B cell (primary cell): ENCODE measurements at regions not wholly inside any gene's neighbourhood (a gene's known extent, or its start where the extent isn't known, plus 50 kb on each side); places are given as distances from the start of the nearest gene placed in this dataset.

Experiments used
- ATAC-seq: fragments of 200-7000 bp; cut with Tn5 transposase; one replicate; pipeline ENCODE4 v1.10.0; 2021; ENCODE audit warnings: low read depth, mild to moderate bottlenecking, moderate number of reproducible peaks, moderate library complexity
- CTCF ChIA-PET: fragments of 350-600 bp; sonication (Branson Sonifier 250); formaldehyde crosslinking; loops from one replicate; lab custom pipeline; 2021; ENCODE audit warnings: antibody characterized with exemption, inconsistent platforms; lab: Charles Lee
- POLR2A ChIA-PET: fragments of 350-600 bp; sonication (Branson Sonifier 250); formaldehyde crosslinking; loops from one replicate; lab custom pipeline; 2021; ENCODE audit warnings: antibody characterized with exemption; lab: Charles Lee
- DNase-seq: peaks from one replicate; pipeline ENCODE4 v3.0.0; 2013
- H2AFZ ChIP-seq: 2 replicates; pipeline ENCODE4 v1.6.1; 2012; ENCODE audit warnings: mild to moderate bottlenecking, low read depth, low read length; ENCODE audit not compliant: insufficient read depth, poor library complexity, severe bottlenecking
- H3K27ac ChIP-seq, 2 donors: 1 replicate in 1 of 2; 2 replicates in 1 of 2; pipeline ENCODE4 v1.5.1; 2012 to 2013; ENCODE audit warnings: low read length in 2 of 2, mild to moderate bottlenecking in 2 of 2, moderate library complexity in 1 of 2
- H3K27me3 ChIP-seq, 4 experiments: fragments of 200-600 bp in 1 of 4; sonication (generic) in 1 of 4; replicated peaks in 1 of 4; 1 replicate in 2 of 4; 2 replicates in 2 of 4; pipeline versions ENCODE4 v1.6.1 to v1.7.0; 2013 to 2016; ENCODE audit warnings: low read length in 3 of 4, mild to moderate bottlenecking in 2 of 4, mixed read lengths in 1 of 4, moderate library complexity in 1 of 4; ENCODE audit not compliant: insufficient read depth in 4 of 4, control insufficient read depth in 3 of 4; ENCODE audit errors: control extremely low read depth in 1 of 4
- H3K36me3 ChIP-seq, 2 experiments: replicated peaks in 1 of 2; 1 replicate in 1 of 2; 2 replicates in 1 of 2; pipeline versions ENCODE4 v1.6.1 to v1.7.1; 2013; ENCODE audit warnings: low read length in 1 of 2; ENCODE audit not compliant: insufficient read depth in 2 of 2, control insufficient read depth in 1 of 2; ENCODE audit errors: control extremely low read depth in 1 of 2, extremely low read depth in 1 of 2
- H3K4me1 ChIP-seq, 2 donors: fragments of 200-600 bp in 1 of 2; sonication (generic) in 1 of 2; 1 replicate in 1 of 2; 2 replicates in 1 of 2; pipeline versions ENCODE4 v1.5.1 to v1.6.1; 2013 to 2017; ENCODE audit warnings: low read length in 2 of 2; ENCODE audit not compliant: control insufficient read depth in 2 of 2, insufficient read depth in 2 of 2
- H3K4me2 ChIP-seq: replicated peaks from 2 replicates; pipeline ENCODE3; 2012; ENCODE audit warnings: mild to moderate bottlenecking, low read depth, low read length; ENCODE audit not compliant: poor library complexity, severe bottlenecking
- H3K4me3 ChIP-seq, 5 experiments: fragments of 200-600 bp in 1 of 5; sonication (generic) in 1 of 5; 1 replicate in 3 of 5; 2 replicates in 2 of 5; pipeline versions ENCODE4 v1.5.1 to v1.7.0; 2011 to 2016; ENCODE audit warnings: low read length in 4 of 5, mild to moderate bottlenecking in 4 of 5, low read depth in 2 of 5, control low read depth in 1 of 5, moderate library complexity in 1 of 5; ENCODE audit not compliant: insufficient read depth in 1 of 5; ENCODE audit errors: control extremely low read depth in 1 of 5, extremely low read depth in 1 of 5
- H3K79me2 ChIP-seq: fragments of 200-600 bp; sonication (generic); one replicate; pipeline ENCODE4 v1.6.0; 2016; ENCODE audit warnings: low read length; ENCODE audit not compliant: control insufficient read depth, insufficient read depth
- H3K9ac ChIP-seq: fragments of 200-600 bp; sonication (generic); 2 replicates; pipeline ENCODE4 v1.6.1; 2017; ENCODE audit warnings: mild to moderate bottlenecking, low read length, moderate library complexity
- H3K9me3 ChIP-seq, 3 donors: one replicate each; pipeline versions ENCODE4 v1.6.1 to v1.7.1; 2013; ENCODE audit warnings: low read length in 2 of 3; ENCODE audit not compliant: control insufficient read depth in 2 of 3, insufficient read depth in 1 of 3; ENCODE audit errors: control extremely low read depth in 1 of 3
- H4K20me1 ChIP-seq: 2 replicates; pipeline ENCODE4 v1.6.0; 2012; ENCODE audit warnings: mild to moderate bottlenecking, low read length; ENCODE audit not compliant: insufficient read depth, control insufficient read depth, poor library complexity, severe bottlenecking
- H3K27ac Mint-ChIP-seq: one replicate; pipeline ENCODE4 v1.8.0; 2021; ENCODE audit warnings: mixed read lengths
- H3K27me3 Mint-ChIP-seq: one replicate; pipeline ENCODE4 v1.8.0; 2021; ENCODE audit warnings: mixed read lengths
- H3K4me1 Mint-ChIP-seq: one replicate; pipeline ENCODE4 v1.8.0; 2021; ENCODE audit warnings: mixed read lengths
- H3K4me3 Mint-ChIP-seq: one replicate; pipeline ENCODE4 v1.8.0; 2021; ENCODE audit warnings: mixed read lengths
- H3K9me3 Mint-ChIP-seq: one replicate; pipeline ENCODE4 v1.8.0; 2022; ENCODE audit warnings: mixed read lengths; ENCODE audit not compliant: insufficient read depth
- EZH2 ChIP-seq: IDR thresholded peaks from 2 replicates; pipeline ENCODE4 v1.6.1; 2012; ENCODE audit warnings: borderline replicate concordance, low read depth, mild to moderate bottlenecking, moderate library complexity, low read length; ENCODE audit not compliant: insufficient read depth, poor library complexity, severe bottlenecking
- WGBS: methylation state at CpG from one replicate; pipeline ENCODE4 v1.1.5; 2013; ENCODE audit warnings: missing lambda C conversion rate; ENCODE audit not compliant: insufficient coverage; 5-methylcytosine and 5-hydroxymethylcytosine counted together
- intact Hi-C: fragments of 100-400 bp; cut with micrococcal nuclease; formaldehyde crosslinking; loops from one replicate; pipeline ENCODE4 v1.10.0; 2022
- TF ChIP-seq, protein P1 (sequence below): fragments of 200-600 bp; IDR thresholded peaks from one replicate; pipeline ENCODE4 v1.8.0; 2022; ENCODE audit warnings: antibody characterized with exemption, mild to moderate bottlenecking

DNA sequence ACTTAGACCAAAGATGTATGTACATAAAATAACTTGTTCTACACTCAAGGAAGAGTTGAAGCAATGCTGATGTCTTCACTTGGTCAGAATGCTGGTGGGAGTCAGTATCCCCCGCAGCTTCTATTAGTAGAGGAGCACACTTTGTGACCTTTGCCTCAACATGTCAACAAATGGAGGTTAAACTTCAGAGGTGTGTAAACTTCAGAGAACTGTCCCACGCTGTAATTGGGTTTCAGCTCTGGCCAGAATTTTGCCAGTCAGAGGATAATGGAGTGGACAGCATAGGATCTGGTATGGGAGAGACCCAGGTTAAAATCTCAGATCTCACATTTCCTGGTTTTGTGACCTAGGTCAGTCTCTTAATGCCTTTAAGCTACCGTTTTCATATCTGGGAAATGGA, 107.6 kb upstream of the ZNF644 start:
- Histone ChIP-seq H4K20me1 (no peaks in the 10 kb centered on the region), H3K27me3 (no peaks in the 10 kb centered on the region), H2AFZ (no peak overlapping the region), H3K79me2 (no peaks in the 10 kb centered on the region), H3K4me3 (no peak overlapping the region), H3K9ac (no peak overlapping the region), H3K4me2 (no peak overlapping the region), H3K4me1 (no peaks in the 10 kb centered on the region), H3K27ac (no peak overlapping the region), H3K36me3 (no peaks in the 10 kb centered on the region), H3K9me3 (no peaks in the 10 kb centered on the region)
- no peak for DNase-seq
- intact Hi-C loops: no loop called here
- Mint-ChIP-seq H3K4me3 (no peak overlapping the region), H3K4me1 (no peaks in the 10 kb centered on the region), H3K27ac (no peak overlapping the region), H3K9me3 (no peaks in the 10 kb centered on the region), H3K27me3 (no peaks in the 10 kb centered on the region)
- ATAC-seq: no peak
- WGBS: 100% methylated on average over 1 of the region's 3 CpGs
- TF ChIP-seq, protein P1, sequence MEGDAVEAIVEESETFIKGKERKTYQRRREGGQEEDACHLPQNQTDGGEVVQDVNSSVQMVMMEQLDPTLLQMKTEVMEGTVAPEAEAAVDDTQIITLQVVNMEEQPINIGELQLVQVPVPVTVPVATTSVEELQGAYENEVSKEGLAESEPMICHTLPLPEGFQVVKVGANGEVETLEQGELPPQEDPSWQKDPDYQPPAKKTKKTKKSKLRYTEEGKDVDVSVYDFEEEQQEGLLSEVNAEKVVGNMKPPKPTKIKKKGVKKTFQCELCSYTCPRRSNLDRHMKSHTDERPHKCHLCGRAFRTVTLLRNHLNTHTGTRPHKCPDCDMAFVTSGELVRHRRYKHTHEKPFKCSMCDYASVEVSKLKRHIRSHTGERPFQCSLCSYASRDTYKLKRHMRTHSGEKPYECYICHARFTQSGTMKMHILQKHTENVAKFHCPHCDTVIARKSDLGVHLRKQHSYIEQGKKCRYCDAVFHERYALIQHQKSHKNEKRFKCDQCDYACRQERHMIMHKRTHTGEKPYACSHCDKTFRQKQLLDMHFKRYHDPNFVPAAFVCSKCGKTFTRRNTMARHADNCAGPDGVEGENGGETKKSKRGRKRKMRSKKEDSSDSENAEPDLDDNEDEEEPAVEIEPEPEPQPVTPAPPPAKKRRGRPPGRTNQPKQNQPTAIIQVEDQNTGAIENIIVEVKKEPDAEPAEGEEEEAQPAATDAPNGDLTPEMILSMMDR: no peak
- no peak for TF ChIP-seq EZH2
- CTCF ChIA-PET: interaction anchor here (1.4 kb wide), 1 partner anchor 37 kb away, joined by 4 read pairs; no protein-coding TSS in a partner anchor
- POLR2A ChIA-PET: no interaction called here

DNA sequence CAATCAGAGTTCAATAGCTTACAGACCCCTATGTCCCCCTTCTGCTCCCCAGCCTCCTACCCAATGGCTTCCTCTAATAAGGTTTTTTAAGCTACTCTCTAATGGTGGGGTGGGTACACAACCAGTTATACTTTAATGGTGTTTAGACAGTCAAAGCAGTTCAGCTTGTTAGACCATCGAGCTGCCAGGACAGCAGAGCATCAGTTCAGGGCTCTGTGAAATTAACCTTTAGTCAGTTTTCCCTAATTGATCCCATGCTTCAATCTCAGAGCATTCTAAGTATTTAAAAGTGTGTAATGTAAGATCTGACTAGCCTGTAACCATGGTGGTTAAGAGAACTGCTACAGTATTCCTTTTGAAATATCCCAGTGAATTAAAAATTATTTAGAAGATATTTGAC, 107.2 kb upstream of the ZNF644 start:
- DNase-seq: no peak
- Mint-ChIP-seq H3K4me3 (no peak overlapping the region), H3K9me3 (no peaks in the 10 kb centered on the region), H3K27ac (no peak overlapping the region), H3K27me3 (no peaks in the 10 kb centered on the region), H3K4me1 (no peaks in the 10 kb centered on the region)
- H3K4me1 ChIP-seq: no peaks in the 10 kb centered on the region
- H3K9me3 ChIP-seq: no peaks in the 10 kb centered on the region
- no CpG with 5 or more reads among the region's 1 CpG for whole genome bisulfite sequencing
- H3K4me3 ChIP-seq: no peak overlapping the region
- no peak overlapping the region for H3K27ac ChIP-seq
- H2AFZ ChIP-seq: no peak overlapping the region
- CTCF ChIA-PET: interaction anchor here (1.4 kb wide), 1 partner anchor 37 kb away, joined by 4 read pairs; no protein-coding TSS in a partner anchor
- no peaks in the 10 kb centered on the region for H3K27me3 ChIP-seq
- no peak overlapping the region for H3K9ac ChIP-seq
- POLR2A ChIA-PET: no interaction called here
- TF ChIP-seq, protein P1: no peak
- TF ChIP-seq EZH2: no peak
- H4K20me1 ChIP-seq: no peaks in the 10 kb centered on the region
- H3K79me2 ChIP-seq: no peaks in the 10 kb centered on the region
- H3K36me3 ChIP-seq: no peaks in the 10 kb centered on the region
- no peak overlapping the region for H3K4me2 ChIP-seq
- ATAC-seq: no peak
- intact Hi-C loops: no loop called here
